ENCODE measurements at regions not wholly inside any gene's neighbourhood (a gene's known extent, or its start where the extent isn't known, plus 50 kb on each side); places are given as distances from the start of the nearest gene placed in this dataset.

- DNase-seq, result no peak
Measured at GRCh38 chr2:238657132-238658053, 190.5 kb upstream of the TWIST2 start.

- DNase-seq, result no peak
Measured at GRCh38 chr2:238658054-238658407, 189.9 kb upstream of the TWIST2 start.

GRCh38 chr2:238658820-238659219 is 189.1 kb upstream of the TWIST2 start:
- DNase-seq, result no peak

GRCh38 chr2:238659231-238659630 is 188.7 kb upstream of the TWIST2 start:
- DNase-seq, result no peak

GRCh38 chr2:238663586-238663985 is 184.3 kb upstream of the TWIST2 start:
- DNase-seq, result no peak

GRCh38 chr2:238665919-238666318 is 182.0 kb upstream of the TWIST2 start:
- DNase-seq, result no peak

GRCh38 chr2:238666543-238666942 is 181.3 kb upstream of the TWIST2 start:
- DNase-seq, result no peak

GRCh38 chr2:238667008-238667407 is 180.9 kb upstream of the TWIST2 start:
- DNase-seq, result no peak

- DNase-seq, result no peak
Measured at GRCh38 chr2:238667639-238668038, 180.2 kb upstream of the TWIST2 start.

- no peak for DNase-seq
Measured at GRCh38 chr2:238668426-238668825, 179.5 kb upstream of the TWIST2 start.

- DNase-seq, result no peak
Measured at GRCh38 chr2:238669046-238669445, 178.8 kb upstream of the TWIST2 start.

- DNase-seq, result no peak
Measured at GRCh38 chr2:238669581-238670080, 178.3 kb upstream of the TWIST2 start.

- DNase-seq, result no peak
Measured at GRCh38 chr2:238670111-238670585, 177.7 kb upstream of the TWIST2 start.

- no peak for DNase-seq
Measured at GRCh38 chr2:238682536-238682935, 165.3 kb upstream of the TWIST2 start.

GRCh38 chr2:238684362-238685326 is 163.2 kb upstream of the TWIST2 start:
- DNase-seq, result no peak

GRCh38 chr2:238685327-238685709 is 162.6 kb upstream of the TWIST2 start:
- DNase-seq, result no peak

GRCh38 chr2:238685713-238686112 is 162.2 kb upstream of the TWIST2 start:
- DNase-seq, result no peak

GRCh38 chr2:238686223-238686622 is 161.7 kb upstream of the TWIST2 start:
- DNase-seq, result no peak

- no peak for DNase-seq
Measured at GRCh38 chr2:238688193-238689153, 159.4 kb upstream of the TWIST2 start.

GRCh38 chr2:238689331-238689730 is 158.6 kb upstream of the TWIST2 start:
- DNase-seq, result no peak

- DNase-seq, result no peak
Measured at GRCh38 chr2:238689871-238690389, 158.0 kb upstream of the TWIST2 start.

- no peak for DNase-seq
Measured at GRCh38 chr2:238690511-238690910, 157.4 kb upstream of the TWIST2 start.

Measured in CD4-positive, alpha-beta T cell treated with Interleukin-17A for 4 hours (primary cell).